GM13976 (cell line): ENCODE measurements at regions not wholly inside any gene's neighbourhood (a gene's known extent, or its start where the extent isn't known, plus 50 kb on each side); places are given as distances from the start of the nearest gene placed in this dataset.
A peak's percentile ranks its signal among the peaks of the same experiment; 100 is the strongest.

Experiments used
- DNase-seq: peaks from one replicate; pipeline ENCODE4 v3.0.0; 2012; ENCODE audit warnings: low spot score
- in situ Hi-C: fragments of 300-500 bp; cut with MboI; formaldehyde crosslinking; loops from one replicate; pipeline ENCODE4 v1.12.0; 2022; ENCODE audit warnings: low sequenced_read_pairs, mixed read lengths, inconsistent platforms; ENCODE audit not compliant: unreplicated experiment
- TF ChIP-seq, protein P1 (sequence below): IDR thresholded peaks from 2 replicates; pipeline ENCODE4 v1.5.1; 2012; ENCODE audit warnings: borderline replicate concordance, mild to moderate bottlenecking; ENCODE audit not compliant: insufficient read depth; ENCODE audit errors: extremely low read depth, missing control alignments, control extremely low read depth

DNA sequence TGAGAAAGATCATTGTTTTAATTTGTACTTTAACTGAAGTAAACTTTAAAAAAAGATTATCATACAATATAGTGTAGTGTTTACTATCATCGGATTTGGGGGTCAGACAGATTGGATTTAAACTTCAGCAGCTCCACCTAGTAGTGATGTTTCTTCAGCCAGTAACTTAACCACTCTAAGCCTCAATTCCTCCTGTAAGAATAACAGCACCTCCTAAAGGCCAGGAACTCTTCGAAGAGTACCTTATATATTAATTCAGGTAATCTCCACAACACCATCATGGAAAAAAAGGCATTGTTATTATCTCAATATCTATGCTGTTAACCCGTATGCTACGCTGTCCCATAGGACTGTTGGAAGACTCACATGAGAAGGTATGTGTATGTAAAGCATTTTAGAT is 69.0 kb upstream of the DLGAP1 start:
- DNase-seq, result no peak
- TF ChIP-seq, protein P1, sequence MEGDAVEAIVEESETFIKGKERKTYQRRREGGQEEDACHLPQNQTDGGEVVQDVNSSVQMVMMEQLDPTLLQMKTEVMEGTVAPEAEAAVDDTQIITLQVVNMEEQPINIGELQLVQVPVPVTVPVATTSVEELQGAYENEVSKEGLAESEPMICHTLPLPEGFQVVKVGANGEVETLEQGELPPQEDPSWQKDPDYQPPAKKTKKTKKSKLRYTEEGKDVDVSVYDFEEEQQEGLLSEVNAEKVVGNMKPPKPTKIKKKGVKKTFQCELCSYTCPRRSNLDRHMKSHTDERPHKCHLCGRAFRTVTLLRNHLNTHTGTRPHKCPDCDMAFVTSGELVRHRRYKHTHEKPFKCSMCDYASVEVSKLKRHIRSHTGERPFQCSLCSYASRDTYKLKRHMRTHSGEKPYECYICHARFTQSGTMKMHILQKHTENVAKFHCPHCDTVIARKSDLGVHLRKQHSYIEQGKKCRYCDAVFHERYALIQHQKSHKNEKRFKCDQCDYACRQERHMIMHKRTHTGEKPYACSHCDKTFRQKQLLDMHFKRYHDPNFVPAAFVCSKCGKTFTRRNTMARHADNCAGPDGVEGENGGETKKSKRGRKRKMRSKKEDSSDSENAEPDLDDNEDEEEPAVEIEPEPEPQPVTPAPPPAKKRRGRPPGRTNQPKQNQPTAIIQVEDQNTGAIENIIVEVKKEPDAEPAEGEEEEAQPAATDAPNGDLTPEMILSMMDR, result no peak
- in situ Hi-C loops, result no loop called here

DNA sequence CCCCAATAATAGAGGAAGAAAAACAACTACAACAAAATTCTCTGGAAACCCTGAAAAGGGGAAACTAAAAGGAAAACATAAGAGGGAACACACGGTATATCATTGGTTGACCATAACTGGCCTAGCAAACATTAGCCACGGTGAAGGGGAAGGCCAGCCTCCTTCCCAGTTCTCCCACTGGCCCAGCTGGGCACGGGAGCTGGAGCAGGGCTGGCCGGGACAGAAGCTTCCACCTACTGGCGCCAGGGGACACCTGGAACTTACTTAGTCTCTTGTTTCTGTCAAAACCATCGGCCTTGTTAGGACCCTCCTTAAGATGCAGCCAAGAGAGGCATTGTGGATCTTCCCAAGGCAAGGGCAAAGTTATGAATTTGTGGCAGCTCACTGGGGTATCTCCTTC is 56.1 kb upstream of the DLGAP1 start:
- TF ChIP-seq, protein P1, result no peak
- no peak for DNase-seq
- in situ Hi-C loops, result no loop called here

DNA sequence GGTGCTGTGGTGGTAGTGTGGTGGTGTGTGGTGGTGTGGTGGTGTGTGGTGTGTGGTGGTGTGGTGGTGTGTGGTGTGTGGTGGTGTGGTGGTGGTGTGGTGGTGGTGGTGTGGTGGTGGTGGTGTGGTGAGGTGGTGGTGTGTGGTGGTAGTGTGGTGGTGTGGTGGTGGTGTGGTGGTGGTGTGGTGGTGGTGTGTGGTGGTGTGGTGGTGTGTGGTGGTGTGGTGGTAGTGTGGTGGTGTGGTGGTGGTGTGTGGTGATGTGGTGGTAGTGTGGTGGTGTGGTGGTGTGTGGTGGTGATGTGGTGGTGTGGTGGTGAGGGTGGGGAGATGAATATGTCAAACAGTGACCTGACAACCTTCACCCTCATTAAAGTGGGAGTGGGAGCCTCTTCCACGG is 55.6 kb upstream of the DLGAP1 start:
- TF ChIP-seq, protein P1, result no peak
- peak; percentile 22 for DNase-seq
- in situ Hi-C loops, result no loop called here

DNA sequence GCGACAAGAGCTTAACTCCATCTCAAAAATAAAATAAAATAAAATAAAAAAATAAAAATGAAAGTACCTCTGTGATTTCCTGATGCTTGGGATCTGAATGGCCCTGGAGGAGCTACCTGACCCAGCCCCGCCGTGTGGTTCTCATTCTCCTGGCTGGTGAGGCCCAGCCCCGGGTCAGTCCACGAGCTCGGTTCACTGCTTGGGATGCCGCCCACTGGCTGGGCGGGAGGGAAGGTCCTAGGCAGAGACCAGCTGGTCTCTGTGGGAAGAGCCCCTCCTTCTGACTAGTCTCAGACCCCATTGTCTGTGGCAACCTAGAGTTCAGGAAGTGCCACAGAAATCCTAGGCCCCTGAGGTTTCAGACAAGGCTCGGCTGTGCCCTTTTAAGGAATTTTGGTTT is 55.1 kb upstream of the DLGAP1 start:
- TF ChIP-seq, protein P1, result no peak
- in situ Hi-C loops, result no loop called here
- DNase-seq, result peak; percentile 12
